Parathyroid adenoma (tissue), 2 donors: ENCODE measurements at regions not wholly inside any gene's neighbourhood (a gene's known extent, or its start where the extent isn't known, plus 50 kb on each side); places are given as distances from the start of the nearest gene placed in this dataset.

Experiments
- H2AFZ ChIP-seq: fragments of 300-600 bp; sonication (generic); one replicate; pipeline ENCODE4 v1.7.0; 2017; ENCODE audit warnings: antibody characterized with exemption, mild to moderate bottlenecking
- H3K27ac ChIP-seq: fragments of 300-600 bp; sonication (generic); one replicate; pipeline ENCODE4 v1.7.0; 2017
- H3K27me3 ChIP-seq: fragments of 300-600 bp; sonication (generic); one replicate; pipeline ENCODE4 v1.7.0; 2017; ENCODE audit warnings: low read length; ENCODE audit not compliant: control insufficient read depth, insufficient read depth
- H3K36me3 ChIP-seq: fragments of 300-600 bp; sonication (generic); one replicate; pipeline ENCODE4 v1.7.0; 2017; ENCODE audit warnings: low read length; ENCODE audit not compliant: control insufficient read depth, insufficient read depth
- H3K4me1 ChIP-seq: fragments of 300-600 bp; sonication (generic); one replicate; pipeline ENCODE4 v1.7.0; 2017; ENCODE audit warnings: control low read depth
- H3K4me2 ChIP-seq: fragments of 300-600 bp; sonication (generic); one replicate; pipeline ENCODE4 v1.7.0; 2017; ENCODE audit warnings: low read length
- H3K4me3 ChIP-seq: fragments of 300-600 bp; sonication (generic); one replicate; pipeline ENCODE4 v1.7.0; 2017; ENCODE audit warnings: low read depth, low read length
- H3K79me2 ChIP-seq: fragments of 300-600 bp; sonication (generic); one replicate; pipeline ENCODE4 v1.7.0; 2017; ENCODE audit warnings: control low read depth
- H3K9ac ChIP-seq: fragments of 300-600 bp; sonication (generic); one replicate; pipeline ENCODE4 v1.7.0; 2017; ENCODE audit warnings: mild to moderate bottlenecking
- H3K9me3 ChIP-seq: fragments of 300-600 bp; sonication (generic); one replicate; pipeline ENCODE4 v1.7.0; 2017; ENCODE audit warnings: low read length; ENCODE audit not compliant: control insufficient read depth
- CTCF ChIP-seq: fragments of 300-600 bp; sonication (generic); IDR thresholded peaks from one replicate; pipeline ENCODE4 v1.7.0; 2017; ENCODE audit warnings: antibody characterized with exemption, mild to moderate bottlenecking
- donor health status: primary hyperparathyroidism.

- Histone ChIP-seq H3K9me3 (no peaks in the 10 kb centered on the region), H2AFZ (no peak overlapping the region), H3K4me1 (no peaks in the 10 kb centered on the region), H3K27ac (no peak overlapping the region), H3K9ac (no peak overlapping the region), H3K36me3 (no peaks in the 10 kb centered on the region), H3K4me2 (no peak overlapping the region), H3K4me3 (no peak overlapping the region), H3K79me2 (no peaks in the 10 kb centered on the region), H3K27me3 (no peaks in the 10 kb centered on the region)
- no peak for TF ChIP-seq CTCF
Observed at GRCh38 chr3:78143000-78143399, 1103.1 kb downstream of the ROBO2 start.

- H3K9ac ChIP-seq, result no peak overlapping the region
- no peak overlapping the region for H3K27ac ChIP-seq
- no peak overlapping the region for H3K4me2 ChIP-seq
- no peaks in the 10 kb centered on the region for H3K9me3 ChIP-seq
- no peak overlapping the region for H3K4me3 ChIP-seq
- no peak overlapping the region for H2AFZ ChIP-seq
- no peaks in the 10 kb centered on the region for H3K27me3 ChIP-seq
- TF ChIP-seq CTCF, result no peak
- no peaks in the 10 kb centered on the region for H3K36me3 ChIP-seq
- no peaks in the 10 kb centered on the region for H3K79me2 ChIP-seq
- H3K4me1 ChIP-seq, result no peaks in the 10 kb centered on the region
Observed at GRCh38 chr3:78148986-78149717, 1109.3 kb downstream of the ROBO2 start.

GRCh38 chr3:78153973-78154372, 1114.1 kb downstream of the ROBO2 start:
- no peaks in the 10 kb centered on the region for H3K79me2 ChIP-seq
- no peaks in the 10 kb centered on the region for H3K4me1 ChIP-seq
- TF ChIP-seq CTCF, result no peak
- H3K4me2 ChIP-seq, result no peak overlapping the region
- no peak overlapping the region for H2AFZ ChIP-seq
- H3K9ac ChIP-seq, result no peak overlapping the region
- H3K36me3 ChIP-seq, result no peaks in the 10 kb centered on the region
- no peak overlapping the region for H3K27ac ChIP-seq
- no peak overlapping the region for H3K4me3 ChIP-seq
- H3K27me3 ChIP-seq, result no peaks in the 10 kb centered on the region
- H3K9me3 ChIP-seq, result no peaks in the 10 kb centered on the region

GRCh38 chr3:78154521-78155186, 1114.8 kb downstream of the ROBO2 start:
- Histone ChIP-seq H2AFZ (no peak overlapping the region), H3K79me2 (no peaks in the 10 kb centered on the region), H3K4me3 (no peak overlapping the region), H3K9me3 (no peaks in the 10 kb centered on the region), H3K4me1 (no peaks in the 10 kb centered on the region), H3K27me3 (no peaks in the 10 kb centered on the region), H3K9ac (no peak overlapping the region), H3K36me3 (no peaks in the 10 kb centered on the region), H3K27ac (no peak overlapping the region), H3K4me2 (no peak overlapping the region)
- no peak for TF ChIP-seq CTCF
